ENCODE measurements at regions not wholly inside any gene's neighbourhood (a gene's known extent, or its start where the extent isn't known, plus 50 kb on each side); places are given as distances from the start of the nearest gene placed in this dataset.

- no peak for ATAC-seq
- TF ChIP-seq ZFP30 (CRISPR knock-in tag; IDR thresholded peaks at IDR 0.05) (no peak), ARNTL (CRISPR knock-in tag; IDR thresholded peaks at IDR 0.05; ENCODE audit: borderline replicate concordance, low read depth) (no peak), RARB (CRISPR knock-in tag; IDR thresholded peaks at IDR 0.05) (no peak), PPARA (CRISPR knock-in tag; IDR thresholded peaks at IDR 0.05; ENCODE audit: borderline replicate concordance) (no peak), SNAI2 (CRISPR knock-in tag; IDR thresholded peaks at IDR 0.05) (no peak), ZC3H10 (CRISPR knock-in tag; IDR thresholded peaks at IDR 0.05) (no peak), CREB5 (CRISPR knock-in tag; IDR thresholded peaks at IDR 0.05; ENCODE audit: low read depth) (no peak), TCF4 (CRISPR knock-in tag; IDR thresholded peaks at IDR 0.05; ENCODE audit: borderline replicate concordance) (no peak), ISL1 (CRISPR knock-in tag; IDR thresholded peaks at IDR 0.05) (no peak), CSRNP3 (CRISPR knock-in tag; IDR thresholded peaks at IDR 0.05) (no peak), POU6F1 (CRISPR knock-in tag; IDR thresholded peaks at IDR 0.05; ENCODE audit: borderline replicate concordance, low read depth) (no peak), ZNF565 (CRISPR knock-in tag; conservative IDR thresholded peaks at IDR 0.05; ENCODE audit: low read depth) (no peak), ZNF8 (CRISPR knock-in tag; IDR thresholded peaks at IDR 0.05) (no peak), OSR1 (CRISPR knock-in tag; IDR thresholded peaks at IDR 0.05) (no peak), TSHZ2 (CRISPR knock-in tag; IDR thresholded peaks at IDR 0.05) (no peak), ZFP3 (CRISPR knock-in tag; IDR thresholded peaks at IDR 0.05) (no peak), CSDC2 (CRISPR knock-in tag; IDR thresholded peaks at IDR 0.05) (no peak)
Observed at GRCh38 chr3:117435506-117435905, 725.9 kb downstream of the TUSC7 start.

GRCh38 chr3:117439812-117440211 lies 730.2 kb downstream of the TUSC7 start:
- peak; percentile 68; the same call in 2 of the 3 replicates for ATAC-seq

GRCh38 chr3:117441851-117442250 lies 732.3 kb downstream of the TUSC7 start:
- no peak for ATAC-seq
- no peak for TF ChIP-seq GLIS3 (CRISPR knock-in tag; IDR thresholded peaks at IDR 0.05)
- no peak for TF ChIP-seq BACH2 (CRISPR knock-in tag; IDR thresholded peaks at IDR 0.05; ENCODE audit: borderline replicate concordance)
- no peak for TF ChIP-seq RARB (CRISPR knock-in tag; IDR thresholded peaks at IDR 0.05)

More at GRCh38 chr3:117439812-117440211, 730.2 kb downstream of the TUSC7 start:
- no peak for TF ChIP-seq ZC3H10 (CRISPR knock-in tag; IDR thresholded peaks at IDR 0.05)
- 0 out of 2 replicates have a peak, but pooled peaks have one; percentile 29 for TF ChIP-seq SNAI2 (CRISPR knock-in tag; IDR thresholded peaks at IDR 0.05)

GRCh38 chr3:117442566-117442965 lies 733.0 kb downstream of the TUSC7 start:
- TF ChIP-seq ZNF70 (CRISPR knock-in tag; IDR thresholded peaks at IDR 0.05) (no peak), PATZ1 (CRISPR knock-in tag; IDR thresholded peaks at IDR 0.05; ENCODE audit: borderline replicate concordance) (no peak), POU6F1 (CRISPR knock-in tag; IDR thresholded peaks at IDR 0.05; ENCODE audit: borderline replicate concordance, low read depth) (no peak), CSRNP3 (CRISPR knock-in tag; IDR thresholded peaks at IDR 0.05) (no peak), PPARA (CRISPR knock-in tag; IDR thresholded peaks at IDR 0.05; ENCODE audit: borderline replicate concordance) (no peak), ZNF8 (CRISPR knock-in tag; IDR thresholded peaks at IDR 0.05) (no peak), CREB5 (CRISPR knock-in tag; IDR thresholded peaks at IDR 0.05; ENCODE audit: low read depth) (no peak), ESRRG (CRISPR knock-in tag; IDR thresholded peaks at IDR 0.05) (no peak), ARNTL (CRISPR knock-in tag; IDR thresholded peaks at IDR 0.05; ENCODE audit: borderline replicate concordance, low read depth) (no peak), TCF4 (CRISPR knock-in tag; IDR thresholded peaks at IDR 0.05; ENCODE audit: borderline replicate concordance) (no peak), SNAI2 (CRISPR knock-in tag; IDR thresholded peaks at IDR 0.05) (no peak), ZC3H10 (CRISPR knock-in tag; IDR thresholded peaks at IDR 0.05) (no peak), GLIS3 (CRISPR knock-in tag; IDR thresholded peaks at IDR 0.05) (no peak), BACH2 (CRISPR knock-in tag; IDR thresholded peaks at IDR 0.05; ENCODE audit: borderline replicate concordance) (no peak)
- no peak for ATAC-seq

Data from SK-N-SH treated with all-trans-retinoic acid at 6 μM for 48 hours (cell line).